ENCODE measurements at regions not wholly inside any gene's neighbourhood (a gene's known extent, or its start where the extent isn't known, plus 50 kb on each side); places are given as distances from the start of the nearest gene placed in this dataset.

DNA sequence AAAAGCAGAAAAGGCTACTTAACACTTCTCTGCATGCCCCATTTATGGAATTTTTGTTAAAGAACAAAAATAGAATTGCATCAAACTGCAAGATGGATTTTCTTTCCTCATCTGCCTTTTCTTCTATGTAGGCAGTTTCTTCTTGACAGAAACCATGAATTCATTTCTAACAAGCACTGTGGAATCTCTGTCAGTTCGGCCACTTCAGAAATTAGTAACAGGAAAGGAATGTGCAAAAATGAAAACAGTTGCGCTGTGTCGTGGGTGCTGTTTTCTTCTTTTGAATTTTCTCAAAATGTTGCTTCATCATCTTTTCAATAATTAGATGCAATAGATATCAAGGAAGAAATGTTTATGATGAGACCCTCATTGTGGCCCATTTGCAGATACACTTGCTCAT is 151.6 kb downstream of the FOXB1 start:
- Mint-ChIP-seq H3K9me3 (no peaks in the 10 kb centered on the region), H3K27ac (no peak overlapping the region), H3K36me3 (ENCODE audit: low read depth) (no peaks in the 10 kb centered on the region), H3K4me1 (peaks cover 19% of the 10 kb centered on the region; the same call in 2 of the 3 replicates), H3K27me3 (ENCODE audit: insufficient read depth, low read depth, poor library complexity) (no peaks in the 10 kb centered on the region), H3K4me3 (no peak overlapping the region)
- Histone ChIP-seq H3K79me2 (replicated peaks; ENCODE audit: insufficient read depth) (no peaks in the 10 kb centered on the region), H2AFZ (no peak overlapping the region), H3K4me2 (no peak overlapping the region), H4K20me1 (replicated peaks; ENCODE audit: insufficient read depth) (no peaks in the 10 kb centered on the region), H3K4me1 (ENCODE audit: insufficient read depth) (peaks cover 24% of the 10 kb centered on the region), H3K4me3 (no peak overlapping the region), H3K27ac (ENCODE audit: low read depth) (no peak overlapping the region), H3K36me3 (ENCODE audit: insufficient read depth) (no peaks in the 10 kb centered on the region), H3F3A (replicated peaks; ENCODE audit: low read depth) (no peaks in the 10 kb centered on the region), H3K9me2 (ENCODE audit: insufficient read depth) (no peaks in the 10 kb centered on the region; the same call in 1 of the 2 replicates), H3K27me3 (ENCODE audit: insufficient read depth) (no peaks in the 10 kb centered on the region)
- TF ChIP-seq, protein P1, sequence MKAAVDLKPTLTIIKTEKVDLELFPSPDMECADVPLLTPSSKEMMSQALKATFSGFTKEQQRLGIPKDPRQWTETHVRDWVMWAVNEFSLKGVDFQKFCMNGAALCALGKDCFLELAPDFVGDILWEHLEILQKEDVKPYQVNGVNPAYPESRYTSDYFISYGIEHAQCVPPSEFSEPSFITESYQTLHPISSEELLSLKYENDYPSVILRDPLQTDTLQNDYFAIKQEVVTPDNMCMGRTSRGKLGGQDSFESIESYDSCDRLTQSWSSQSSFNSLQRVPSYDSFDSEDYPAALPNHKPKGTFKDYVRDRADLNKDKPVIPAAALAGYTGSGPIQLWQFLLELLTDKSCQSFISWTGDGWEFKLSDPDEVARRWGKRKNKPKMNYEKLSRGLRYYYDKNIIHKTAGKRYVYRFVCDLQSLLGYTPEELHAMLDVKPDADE (IDR thresholded peaks at IDR 0.05) = no peak
- TF ChIP-seq STAT1 (IDR thresholded peaks at IDR 0.05; ENCODE audit: unreplicated experiment) (no peak), POLR2AphosphoS5 (IDR thresholded peaks at IDR 0.05; ENCODE audit: low read depth) (no peak)
- DNase-seq (ENCODE audit: low spot score) (no peak), ATAC-seq (no peak)

DNA sequence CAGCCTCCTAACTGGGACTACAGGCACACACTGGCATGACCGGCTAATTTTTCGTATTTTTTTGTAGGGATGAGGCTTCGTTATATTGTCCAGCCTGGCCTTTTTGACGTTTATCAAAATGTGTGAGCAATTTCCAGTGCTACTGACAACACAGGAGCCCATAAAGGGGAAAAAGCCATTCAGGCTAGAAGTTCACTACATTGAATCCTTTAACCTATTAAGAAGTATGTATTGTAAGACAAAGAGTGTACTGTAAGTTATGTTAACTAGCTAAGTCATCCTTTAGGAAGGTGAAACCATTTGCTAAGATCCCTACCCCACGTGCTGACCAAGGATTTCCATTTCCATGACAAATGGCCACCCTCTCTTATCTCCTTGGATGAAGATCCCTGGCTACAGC is 156.8 kb downstream of the FOXB1 start:
- no peak overlapping the region for H2AFZ ChIP-seq
- H3K4me1 ChIP-seq (ENCODE audit: insufficient read depth) = peaks cover 12% of the 10 kb centered on the region; the same call in 1 of the 2 replicates
- H3K4me2 ChIP-seq = no peak overlapping the region

More for the DNA sequence above, 156.8 kb downstream of the FOXB1 start:
- Histone ChIP-seq H3K36me3 (ENCODE audit: insufficient read depth) (no peaks in the 10 kb centered on the region), H3K27ac (ENCODE audit: low read depth) (no peak overlapping the region), H3F3A (replicated peaks; ENCODE audit: low read depth) (no peaks in the 10 kb centered on the region), H3K27me3 (ENCODE audit: insufficient read depth) (no peaks in the 10 kb centered on the region), H4K20me1 (replicated peaks; ENCODE audit: insufficient read depth) (no peaks in the 10 kb centered on the region), H3K4me3 (no peak overlapping the region), H3K79me2 (replicated peaks; ENCODE audit: insufficient read depth) (no peaks in the 10 kb centered on the region), H3K9me2 (ENCODE audit: insufficient read depth) (no peaks in the 10 kb centered on the region; the same call in 1 of the 2 replicates)
- no peak; the same call in 1 of the 3 replicates for ATAC-seq
- peaks cover 14% of the 10 kb centered on the region; the same call in 2 of the 3 replicates for H3K4me1 Mint-ChIP-seq
- no peak for TF ChIP-seq ZNF331 (CRISPR knock-in tag; IDR thresholded peaks at IDR 0.05; ENCODE audit: low read depth)
- no peak for TF ChIP-seq STAT1 (IDR thresholded peaks at IDR 0.05; ENCODE audit: unreplicated experiment)
- no peak for TF ChIP-seq JUNB (IDR thresholded peaks at IDR 0.05; ENCODE audit: unreplicated experiment)
- no peak for TF ChIP-seq ZNF114 (CRISPR knock-in tag; IDR thresholded peaks at IDR 0.05)
- no peak for TF ChIP-seq POLR2AphosphoS5 (IDR thresholded peaks at IDR 0.05; ENCODE audit: low read depth)
- TF ChIP-seq EZH2phosphoT487 (IDR thresholded peaks at IDR 0.05; ENCODE audit: unreplicated experiment) = no peak
- no peak for TF ChIP-seq CREB1 (CRISPR knock-in tag; IDR thresholded peaks at IDR 0.05; ENCODE audit: low read depth)
- TF ChIP-seq, protein P2, sequence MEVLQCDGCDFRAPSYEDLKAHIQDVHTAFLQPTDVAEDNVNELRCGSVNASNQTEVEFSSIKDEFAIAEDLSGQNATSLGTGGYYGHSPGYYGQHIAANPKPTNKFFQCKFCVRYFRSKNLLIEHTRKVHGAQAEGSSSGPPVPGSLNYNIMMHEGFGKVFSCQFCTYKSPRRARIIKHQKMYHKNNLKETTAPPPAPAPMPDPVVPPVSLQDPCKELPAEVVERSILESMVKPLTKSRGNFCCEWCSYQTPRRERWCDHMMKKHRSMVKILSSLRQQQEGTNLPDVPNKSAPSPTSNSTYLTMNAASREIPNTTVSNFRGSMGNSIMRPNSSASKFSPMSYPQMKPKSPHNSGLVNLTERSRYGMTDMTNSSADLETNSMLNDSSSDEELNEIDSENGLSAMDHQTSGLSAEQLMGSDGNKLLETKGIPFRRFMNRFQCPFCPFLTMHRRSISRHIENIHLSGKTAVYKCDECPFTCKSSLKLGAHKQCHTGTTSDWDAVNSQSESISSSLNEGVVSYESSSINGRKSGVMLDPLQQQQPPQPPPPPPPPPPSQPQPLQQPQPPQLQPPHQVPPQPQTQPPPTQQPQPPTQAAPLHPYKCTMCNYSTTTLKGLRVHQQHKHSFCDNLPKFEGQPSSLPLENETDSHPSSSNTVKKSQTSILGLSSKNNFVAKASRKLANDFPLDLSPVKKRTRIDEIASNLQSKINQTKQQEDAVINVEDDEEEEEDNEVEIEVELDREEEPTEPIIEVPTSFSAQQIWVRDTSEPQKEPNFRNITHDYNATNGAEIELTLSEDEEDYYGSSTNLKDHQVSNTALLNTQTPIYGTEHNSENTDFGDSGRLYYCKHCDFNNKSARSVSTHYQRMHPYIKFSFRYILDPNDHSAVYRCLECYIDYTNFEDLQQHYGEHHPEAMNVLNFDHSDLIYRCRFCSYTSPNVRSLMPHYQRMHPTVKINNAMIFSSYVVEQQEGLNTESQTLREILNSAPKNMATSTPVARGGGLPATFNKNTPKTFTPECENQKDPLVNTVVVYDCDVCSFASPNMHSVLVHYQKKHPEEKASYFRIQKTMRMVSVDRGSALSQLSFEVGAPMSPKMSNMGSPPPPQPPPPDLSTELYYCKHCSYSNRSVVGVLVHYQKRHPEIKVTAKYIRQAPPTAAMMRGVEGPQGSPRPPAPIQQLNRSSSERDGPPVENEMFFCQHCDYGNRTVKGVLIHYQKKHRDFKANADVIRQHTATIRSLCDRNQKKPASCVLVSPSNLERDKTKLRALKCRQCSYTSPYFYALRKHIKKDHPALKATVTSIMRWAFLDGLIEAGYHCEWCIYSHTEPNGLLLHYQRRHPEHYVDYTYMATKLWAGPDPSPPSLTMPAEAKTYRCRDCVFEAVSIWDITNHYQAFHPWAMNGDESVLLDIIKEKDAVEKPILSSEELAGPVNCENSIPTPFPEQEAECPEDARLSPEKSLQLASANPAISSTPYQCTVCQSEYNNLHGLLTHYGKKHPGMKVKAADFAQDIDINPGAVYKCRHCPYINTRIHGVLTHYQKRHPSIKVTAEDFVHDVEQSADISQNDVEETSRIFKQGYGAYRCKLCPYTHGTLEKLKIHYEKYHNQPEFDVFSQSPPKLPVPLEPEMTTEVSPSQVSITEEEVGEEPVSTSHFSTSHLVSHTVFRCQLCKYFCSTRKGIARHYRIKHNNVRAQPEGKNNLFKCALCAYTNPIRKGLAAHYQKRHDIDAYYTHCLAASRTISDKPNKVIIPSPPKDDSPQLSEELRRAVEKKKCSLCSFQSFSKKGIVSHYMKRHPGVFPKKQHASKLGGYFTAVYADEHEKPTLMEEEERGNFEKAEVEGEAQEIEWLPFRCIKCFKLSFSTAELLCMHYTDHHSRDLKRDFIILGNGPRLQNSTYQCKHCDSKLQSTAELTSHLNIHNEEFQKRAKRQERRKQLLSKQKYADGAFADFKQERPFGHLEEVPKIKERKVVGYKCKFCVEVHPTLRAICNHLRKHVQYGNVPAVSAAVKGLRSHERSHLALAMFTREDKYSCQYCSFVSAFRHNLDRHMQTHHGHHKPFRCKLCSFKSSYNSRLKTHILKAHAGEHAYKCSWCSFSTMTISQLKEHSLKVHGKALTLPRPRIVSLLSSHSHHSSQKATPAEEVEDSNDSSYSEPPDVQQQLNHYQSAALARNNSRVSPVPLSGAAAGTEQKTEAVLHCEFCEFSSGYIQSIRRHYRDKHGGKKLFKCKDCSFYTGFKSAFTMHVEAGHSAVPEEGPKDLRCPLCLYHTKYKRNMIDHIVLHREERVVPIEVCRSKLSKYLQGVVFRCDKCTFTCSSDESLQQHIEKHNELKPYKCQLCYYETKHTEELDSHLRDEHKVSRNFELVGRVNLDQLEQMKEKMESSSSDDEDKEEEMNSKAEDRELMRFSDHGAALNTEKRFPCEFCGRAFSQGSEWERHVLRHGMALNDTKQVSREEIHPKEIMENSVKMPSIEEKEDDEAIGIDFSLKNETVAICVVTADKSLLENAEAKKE (CRISPR knock-in tag; IDR thresholded peaks at IDR 0.05) = no peak
- TF ChIP-seq EZH2 (IDR thresholded peaks at IDR 0.05; ENCODE audit: low read depth, unreplicated experiment) = no peak
- no peaks in the 10 kb centered on the region for H3K9me3 Mint-ChIP-seq
- H3K36me3 Mint-ChIP-seq (ENCODE audit: low read depth) = no peaks in the 10 kb centered on the region
- no peaks in the 10 kb centered on the region for H3K27me3 Mint-ChIP-seq (ENCODE audit: insufficient read depth, low read depth, poor library complexity)
- H3K27ac Mint-ChIP-seq = no peak overlapping the region
- H3K4me3 Mint-ChIP-seq = no peak overlapping the region
- no peak for DNase-seq (ENCODE audit: low spot score)
